K562 (cell line): ENCODE measurements at regions not wholly inside any gene's neighbourhood (a gene's known extent, or its start where the extent isn't known, plus 50 kb on each side); places are given as distances from the start of the nearest gene placed in this dataset.

Experiments used
- CBFB ChIP-seq: sonication (generic); formaldehyde crosslinking; IDR thresholded peaks from 2 replicates; pipeline ENCODE4 v1.4.0; 2020; ENCODE audit warnings: mild to moderate bottlenecking, missing genetic modification reagents
- ETV6 ChIP-seq, 3 experiments: fragments of 150-350 bp in 1 of 3; sonication (generic) in 1 of 3; formaldehyde crosslinking in 1 of 3; IDR thresholded peaks; 2 replicates each; pipeline versions ENCODE4 v1.6.1 to v1.8.0; 2014 to 2022; ENCODE audit warnings: borderline replicate concordance in 2 of 3, low read depth in 2 of 3, antibody characterized with exemption in 1 of 3, low read length in 1 of 3, mild to moderate bottlenecking in 1 of 3, missing genetic modification reagents in 1 of 3
- GTF2F1 ChIP-seq: IDR thresholded peaks from 2 replicates; pipeline ENCODE4 v1.6.1; 2011; ENCODE audit warnings: low read depth, low read length, improper control_type of control experiment
- TAF15 ChIP-seq: fragments of 200-400 bp; formaldehyde crosslinking; IDR thresholded peaks from 2 replicates; pipeline ENCODE4 v1.6.1; 2017; ENCODE audit warnings: mild to moderate bottlenecking, low read depth, low read length, moderate library complexity
- ZBTB8A ChIP-seq: fragments of 450-650 bp; IDR thresholded peaks from 2 replicates; pipeline ENCODE4 v1.6.1; 2018; ENCODE audit warnings: mild to moderate bottlenecking, moderate library complexity; ENCODE audit not compliant: partially characterized antibody
- ZNF584 ChIP-seq: fragments of 200-800 bp; sonication (Bioruptor generic); IDR thresholded peaks from 2 replicates; pipeline ENCODE4 v1.6.1; 2016; ENCODE audit warnings: low read depth, mild to moderate bottlenecking, missing genetic modification characterization, missing compliant biosample characterization
- TF ChIP-seq, protein P1 (sequence below), 2 experiments: IDR thresholded peaks; 2 replicates each; pipeline ENCODE4 v1.6.1; 2012; ENCODE audit warnings: improper control_type of control experiment in 2 of 2, low read depth in 2 of 2, low read length in 2 of 2, borderline replicate concordance in 1 of 2
- TF ChIP-seq, protein P2 (sequence below): fragments of 250-450 bp; sonication (Bioruptor Pico); IDR thresholded peaks from 2 replicates; pipeline ENCODE4 v1.8.0; 2021; ENCODE audit warnings: mild to moderate bottlenecking, moderate library complexity
- TF ChIP-seq, protein P3 (sequence below), 3 experiments: fragments of 200-800 bp in 1 of 3; sonication (Bioruptor generic) in 1 of 3; sonication (generic) in 1 of 3; formaldehyde crosslinking in 1 of 3; IDR thresholded peaks; 2 replicates each; pipeline versions ENCODE4 v1.6.1 to v1.8.0; 2016 to 2022; ENCODE audit warnings: mild to moderate bottlenecking in 2 of 3, missing compliant biosample characterization in 2 of 3, missing genetic modification characterization in 2 of 3, missing genetic modification reagents in 1 of 3

DNA sequence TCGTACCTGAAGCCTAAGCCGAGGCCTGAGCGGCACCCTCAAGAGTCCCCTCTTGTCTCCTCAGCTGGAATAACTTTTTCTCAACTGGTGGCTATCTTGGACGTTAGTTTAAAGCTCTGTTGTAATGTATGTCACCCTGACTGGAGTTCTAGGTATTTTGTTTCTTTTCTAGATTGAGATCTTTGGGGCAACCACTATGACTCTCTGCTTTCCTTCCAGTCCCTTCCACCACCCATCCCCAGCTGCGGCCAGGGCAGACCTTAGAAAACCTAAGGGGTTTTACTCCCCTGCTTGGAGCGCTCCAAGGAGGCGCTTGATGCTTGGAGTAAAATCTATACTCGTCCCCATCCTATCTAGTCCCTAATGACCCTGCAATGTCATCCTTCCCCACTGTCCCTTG, 74.6 kb upstream of the MRPS6 start (continued):
- TF ChIP-seq GTF2F1 (no peak), ETV6 (IDR thresholded peaks at IDR 0.05; ENCODE audit: borderline replicate concordance in 1 of 2, low read depth in 2 of 2, low read length in 1 of 2) (no peak), ETV6 (CRISPR knock-in tag; IDR thresholded peaks at IDR 0.05; ENCODE audit: borderline replicate concordance) (no peak), ZBTB8A (no peak), CBFB (no peak), TAF15 (no peak), ZNF584 (CRISPR knock-in tag) (no peak)
- TF ChIP-seq, protein P1, sequence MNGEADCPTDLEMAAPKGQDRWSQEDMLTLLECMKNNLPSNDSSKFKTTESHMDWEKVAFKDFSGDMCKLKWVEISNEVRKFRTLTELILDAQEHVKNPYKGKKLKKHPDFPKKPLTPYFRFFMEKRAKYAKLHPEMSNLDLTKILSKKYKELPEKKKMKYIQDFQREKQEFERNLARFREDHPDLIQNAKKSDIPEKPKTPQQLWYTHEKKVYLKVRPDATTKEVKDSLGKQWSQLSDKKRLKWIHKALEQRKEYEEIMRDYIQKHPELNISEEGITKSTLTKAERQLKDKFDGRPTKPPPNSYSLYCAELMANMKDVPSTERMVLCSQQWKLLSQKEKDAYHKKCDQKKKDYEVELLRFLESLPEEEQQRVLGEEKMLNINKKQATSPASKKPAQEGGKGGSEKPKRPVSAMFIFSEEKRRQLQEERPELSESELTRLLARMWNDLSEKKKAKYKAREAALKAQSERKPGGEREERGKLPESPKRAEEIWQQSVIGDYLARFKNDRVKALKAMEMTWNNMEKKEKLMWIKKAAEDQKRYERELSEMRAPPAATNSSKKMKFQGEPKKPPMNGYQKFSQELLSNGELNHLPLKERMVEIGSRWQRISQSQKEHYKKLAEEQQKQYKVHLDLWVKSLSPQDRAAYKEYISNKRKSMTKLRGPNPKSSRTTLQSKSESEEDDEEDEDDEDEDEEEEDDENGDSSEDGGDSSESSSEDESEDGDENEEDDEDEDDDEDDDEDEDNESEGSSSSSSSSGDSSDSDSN (IDR thresholded peaks at IDR 0.05; ENCODE audit: borderline replicate concordance in 1 of 2, low read depth in 2 of 2, low read length in 2 of 2): no peak
- TF ChIP-seq, protein P2, sequence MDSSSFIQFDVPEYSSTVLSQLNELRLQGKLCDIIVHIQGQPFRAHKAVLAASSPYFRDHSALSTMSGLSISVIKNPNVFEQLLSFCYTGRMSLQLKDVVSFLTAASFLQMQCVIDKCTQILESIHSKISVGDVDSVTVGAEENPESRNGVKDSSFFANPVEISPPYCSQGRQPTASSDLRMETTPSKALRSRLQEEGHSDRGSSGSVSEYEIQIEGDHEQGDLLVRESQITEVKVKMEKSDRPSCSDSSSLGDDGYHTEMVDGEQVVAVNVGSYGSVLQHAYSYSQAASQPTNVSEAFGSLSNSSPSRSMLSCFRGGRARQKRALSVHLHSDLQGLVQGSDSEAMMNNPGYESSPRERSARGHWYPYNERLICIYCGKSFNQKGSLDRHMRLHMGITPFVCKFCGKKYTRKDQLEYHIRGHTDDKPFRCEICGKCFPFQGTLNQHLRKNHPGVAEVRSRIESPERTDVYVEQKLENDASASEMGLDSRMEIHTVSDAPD: no peak
- TF ChIP-seq, protein P3, sequence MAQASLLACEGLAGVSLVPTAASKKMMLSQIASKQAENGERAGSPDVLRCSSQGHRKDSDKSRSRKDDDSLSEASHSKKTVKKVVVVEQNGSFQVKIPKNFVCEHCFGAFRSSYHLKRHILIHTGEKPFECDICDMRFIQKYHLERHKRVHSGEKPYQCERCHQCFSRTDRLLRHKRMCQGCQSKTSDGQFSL (CRISPR knock-in tag; IDR thresholded peaks at IDR 0.05): no peak
- TF ChIP-seq, protein P3 (tag; IDR thresholded peaks at IDR 0.05): no peak
